ACC112 (cell line): ENCODE measurements at regions not wholly inside any gene's neighbourhood (a gene's known extent, or its start where the extent isn't known, plus 50 kb on each side); places are given as distances from the start of the nearest gene placed in this dataset.

Experiments
- H2AFZ ChIP-seq: fragments of 200-600 bp; sonication (generic); one replicate; pipeline ENCODE4 v1.6.0; 2017; ENCODE audit warnings: antibody characterized with exemption, low read length; ENCODE audit not compliant: unreplicated experiment
- H3K27ac ChIP-seq: fragments of 200-600 bp; sonication (generic); 2 replicates; pipeline ENCODE4 v1.5.1; 2014; ENCODE audit warnings: low read depth, mild to moderate bottlenecking, antibody characterized with exemption, low read length, moderate library complexity
- H3K27me3 ChIP-seq: fragments of 200-600 bp; sonication (generic); 2 replicates; pipeline ENCODE4 v1.6.1; 2014; ENCODE audit warnings: mild to moderate bottlenecking, antibody characterized with exemption, low read length, moderate library complexity, mixed read lengths; ENCODE audit not compliant: insufficient read depth
- H3K36me3 ChIP-seq: fragments of 200-600 bp; sonication (generic); 2 replicates; pipeline ENCODE4 v1.6.1; 2016; ENCODE audit warnings: mild to moderate bottlenecking, antibody characterized with exemption, low read length, moderate library complexity, mixed read lengths; ENCODE audit not compliant: insufficient read depth
- H3K4me1 ChIP-seq: fragments of 200-600 bp; sonication (generic); one replicate; pipeline ENCODE4 v1.6.1; 2016; ENCODE audit warnings: low read length, mixed read lengths; ENCODE audit not compliant: insufficient read depth, unreplicated experiment, control insufficient read depth
- H3K4me3 ChIP-seq: fragments of 200-600 bp; sonication (generic); 2 replicates; pipeline ENCODE4 v1.5.1; 2014; ENCODE audit warnings: mild to moderate bottlenecking, low read depth, low read length
- H3K79me2 ChIP-seq: fragments of 200-600 bp; sonication (generic); one replicate; pipeline ENCODE4 v1.6.0; 2016; ENCODE audit warnings: low read length; ENCODE audit not compliant: control insufficient read depth, unreplicated experiment, insufficient read depth

DNA sequence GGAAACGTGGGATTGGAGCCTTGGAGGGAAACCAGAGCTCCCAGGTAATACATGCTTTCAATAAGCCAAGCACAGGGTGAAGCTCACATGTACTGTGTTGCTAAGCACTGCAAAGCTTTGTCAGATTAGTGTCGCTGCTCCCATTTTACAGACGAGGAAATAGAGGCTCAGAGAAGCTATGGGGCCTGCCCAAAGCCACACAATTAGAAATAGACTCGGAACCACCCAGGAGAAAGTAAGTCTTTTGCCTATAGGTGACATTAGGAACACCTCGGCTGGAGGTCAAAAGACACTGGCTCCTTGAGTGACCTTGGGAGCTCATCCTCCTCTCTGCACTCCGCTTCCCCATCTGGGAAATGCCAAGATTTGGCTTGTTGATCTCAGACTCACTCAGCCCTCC is 175.6 kb upstream of the ZC3H12A start:
- Histone ChIP-seq H3K27me3 (no peaks in the 10 kb centered on the region; the same call in 1 of the 2 replicates), H3K4me3 (no peak overlapping the region), H2AFZ (no peak overlapping the region), H3K36me3 (no peaks in the 10 kb centered on the region), H3K4me1 (no peaks in the 10 kb centered on the region), H3K79me2 (no peaks in the 10 kb centered on the region), H3K27ac (no peak overlapping the region)

- H3K27me3 ChIP-seq = no peaks in the 10 kb centered on the region; the same call in 1 of the 2 replicates
- no peak overlapping the region for H2AFZ ChIP-seq
These were observed 175.2 kb upstream of the ZC3H12A start for GRCh38 chr1:37299216-37299615.

GRCh38 chr1:37303884-37304574 is 170.4 kb upstream of the ZC3H12A start:
- Histone ChIP-seq H3K27ac (no peak overlapping the region), H3K4me3 (no peak overlapping the region), H3K27me3 (peaks cover 3% of the 10 kb centered on the region; the same call in 1 of the 2 replicates), H3K36me3 (no peaks in the 10 kb centered on the region), H2AFZ (no peak overlapping the region), H3K79me2 (no peaks in the 10 kb centered on the region), H3K4me1 (no peaks in the 10 kb centered on the region)

More at GRCh38 chr1:37299216-37299615, 175.2 kb upstream of the ZC3H12A start:
- Histone ChIP-seq H3K4me3 (no peak overlapping the region), H3K79me2 (no peaks in the 10 kb centered on the region), H3K4me1 (no peaks in the 10 kb centered on the region), H3K27ac (no peak overlapping the region), H3K36me3 (no peaks in the 10 kb centered on the region)

GRCh38 chr1:37305108-37305507 is 169.3 kb upstream of the ZC3H12A start:
- H3K4me3 ChIP-seq = no peak overlapping the region
- no peaks in the 10 kb centered on the region for H3K36me3 ChIP-seq
- H2AFZ ChIP-seq = no peak overlapping the region
- H3K79me2 ChIP-seq = no peaks in the 10 kb centered on the region
- no peaks in the 10 kb centered on the region for H3K4me1 ChIP-seq
- H3K27me3 ChIP-seq = peaks cover 3% of the 10 kb centered on the region; the same call in 1 of the 2 replicates
- H3K27ac ChIP-seq = no peak overlapping the region

GRCh38 chr1:37305841-37306240 is 168.5 kb upstream of the ZC3H12A start:
- H3K79me2 ChIP-seq = no peaks in the 10 kb centered on the region
- H2AFZ ChIP-seq = no peak overlapping the region
- H3K27ac ChIP-seq = no peak overlapping the region
- H3K4me1 ChIP-seq = no peaks in the 10 kb centered on the region
- H3K36me3 ChIP-seq = no peaks in the 10 kb centered on the region
- H3K4me3 ChIP-seq = no peak overlapping the region
- H3K27me3 ChIP-seq = peaks cover 3% of the 10 kb centered on the region; the same call in 1 of the 2 replicates

GRCh38 chr1:37306461-37306860 is 167.9 kb upstream of the ZC3H12A start:
- Histone ChIP-seq H3K4me1 (no peaks in the 10 kb centered on the region), H3K27ac (no peak overlapping the region), H3K27me3 (peaks cover 3% of the 10 kb centered on the region; the same call in 1 of the 2 replicates), H3K79me2 (no peaks in the 10 kb centered on the region), H3K4me3 (no peak overlapping the region), H2AFZ (no peak overlapping the region), H3K36me3 (no peaks in the 10 kb centered on the region)

DNA sequence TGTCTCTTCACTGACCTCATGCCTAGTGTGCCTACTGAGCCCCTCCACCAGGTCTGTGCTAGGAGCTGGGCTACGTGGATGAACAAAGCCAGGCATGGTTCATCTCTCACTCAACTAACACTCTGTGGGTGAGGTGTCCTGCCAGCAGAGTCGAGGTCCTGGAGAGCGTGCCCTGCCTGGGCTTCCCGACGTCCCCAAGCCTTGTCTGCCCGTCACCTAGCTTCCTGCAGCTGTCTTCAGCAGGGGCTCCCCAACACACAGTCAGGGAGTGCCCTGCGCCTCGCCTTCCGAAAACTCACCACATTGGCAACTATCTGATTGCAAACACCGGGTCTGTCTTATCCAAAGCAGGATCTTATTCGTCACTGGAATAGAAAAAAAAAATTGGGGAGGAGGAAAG is 167.5 kb upstream of the ZC3H12A start:
- Histone ChIP-seq H3K4me3 (no peak overlapping the region), H2AFZ (no peak overlapping the region), H3K27ac (no peak overlapping the region), H3K27me3 (peaks cover 3% of the 10 kb centered on the region; the same call in 1 of the 2 replicates), H3K36me3 (no peaks in the 10 kb centered on the region), H3K79me2 (no peaks in the 10 kb centered on the region), H3K4me1 (no peaks in the 10 kb centered on the region)

GRCh38 chr1:37308031-37308960 is 166.1 kb upstream of the ZC3H12A start:
- peaks cover 3% of the 10 kb centered on the region; the same call in 1 of the 2 replicates for H3K27me3 ChIP-seq

DNA sequence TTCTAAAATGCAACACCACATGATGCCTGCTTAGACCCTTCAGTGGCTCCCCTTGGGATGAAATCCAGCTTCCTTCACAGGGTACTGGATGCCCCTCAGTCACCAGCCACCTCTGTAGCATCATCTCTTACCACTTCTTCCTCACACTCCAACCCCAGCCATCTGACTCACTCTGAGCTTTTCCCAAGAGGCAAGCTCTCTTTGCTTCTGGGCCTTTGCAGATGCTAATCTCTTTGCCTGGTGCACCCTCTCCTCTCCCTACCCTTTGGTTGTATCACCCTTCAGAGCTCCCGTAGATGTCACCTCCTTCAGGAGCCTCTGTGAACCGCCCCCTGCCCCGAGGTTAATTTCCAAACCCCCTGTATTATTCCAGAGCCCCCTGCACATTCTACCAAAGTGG is 164.8 kb upstream of the ZC3H12A start:
- H3K79me2 ChIP-seq = no peaks in the 10 kb centered on the region
- H3K36me3 ChIP-seq = no peaks in the 10 kb centered on the region
- no peak overlapping the region for H3K4me3 ChIP-seq
- H3K27ac ChIP-seq = no peak overlapping the region
- H2AFZ ChIP-seq = no peak overlapping the region
- H3K4me1 ChIP-seq = no peaks in the 10 kb centered on the region
- peaks cover 3% of the 10 kb centered on the region; the same call in 1 of the 2 replicates for H3K27me3 ChIP-seq

More at GRCh38 chr1:37308031-37308960, 166.1 kb upstream of the ZC3H12A start:
- H3K27ac ChIP-seq = no peak overlapping the region
- H2AFZ ChIP-seq = no peak overlapping the region
- no peaks in the 10 kb centered on the region for H3K79me2 ChIP-seq
- H3K4me3 ChIP-seq = no peak overlapping the region
- H3K4me1 ChIP-seq = no peaks in the 10 kb centered on the region
- no peaks in the 10 kb centered on the region for H3K36me3 ChIP-seq

DNA sequence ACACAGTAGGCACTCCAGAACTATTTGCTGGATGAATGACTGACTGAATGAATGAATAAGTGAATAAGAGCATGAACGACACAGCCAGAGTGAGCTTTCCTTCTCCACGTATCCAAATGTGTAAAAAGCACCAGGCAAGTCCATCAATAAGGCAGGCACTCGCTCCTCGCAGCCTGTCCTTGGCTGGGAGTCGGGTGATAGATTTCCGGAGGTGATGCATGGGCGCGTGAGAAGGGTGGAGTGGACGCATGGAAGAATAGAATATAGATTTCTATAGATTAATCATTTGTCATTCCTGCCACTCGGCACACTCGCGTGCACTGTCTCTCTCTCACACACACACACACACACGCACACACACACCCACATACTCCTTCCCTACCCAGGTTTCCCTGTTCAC is 164.3 kb upstream of the ZC3H12A start:
- no peaks in the 10 kb centered on the region for H3K4me1 ChIP-seq
- no peaks in the 10 kb centered on the region for H3K36me3 ChIP-seq
- H3K79me2 ChIP-seq = no peaks in the 10 kb centered on the region
- H3K27ac ChIP-seq = no peak overlapping the region
- H3K27me3 ChIP-seq = peaks cover 5% of the 10 kb centered on the region; the same call in 1 of the 2 replicates
- no peak overlapping the region for H3K4me3 ChIP-seq
- no peak overlapping the region for H2AFZ ChIP-seq
